ENCODE measurements at regions not wholly inside any gene's neighbourhood (a gene's known extent, or its start where the extent isn't known, plus 50 kb on each side); places are given as distances from the start of the nearest gene placed in this dataset.

DNA sequence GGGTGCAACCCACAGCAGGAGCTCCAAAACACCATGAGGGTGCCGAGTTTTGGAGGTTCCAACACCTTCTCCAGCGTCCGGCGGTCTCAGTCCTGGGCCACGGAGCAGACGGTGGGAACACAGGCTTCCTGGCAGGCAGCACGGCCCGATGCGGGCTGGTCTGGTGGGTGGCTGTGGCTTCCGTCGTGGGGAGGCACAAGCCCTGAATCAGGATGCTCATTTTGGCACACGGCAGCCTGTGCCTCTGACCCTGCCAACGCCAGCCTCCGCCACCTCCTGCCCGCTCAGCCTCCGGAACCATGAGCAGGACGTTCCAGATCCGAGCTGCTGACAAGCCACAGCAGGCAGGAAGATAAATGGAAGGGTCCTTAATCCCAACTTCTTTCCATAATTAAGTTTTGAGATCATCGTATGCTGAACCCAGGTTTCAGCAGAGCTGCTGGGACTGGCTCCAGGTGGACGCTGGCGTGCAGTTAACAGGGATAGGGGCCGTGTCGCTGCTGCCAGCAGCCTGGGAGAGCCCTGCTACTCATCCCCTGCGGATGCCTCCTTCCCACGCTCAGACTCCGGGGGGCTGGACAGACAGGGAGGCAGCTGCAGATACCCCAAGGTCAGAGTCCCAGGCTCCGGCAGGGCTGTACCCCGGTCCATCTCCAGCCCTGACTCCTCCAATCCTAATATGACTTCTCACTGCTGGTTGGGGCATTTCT, 136.6 kb downstream of the ENGASE start:
- Histone ChIP-seq H3K9me3 (no peaks in the 10 kb centered on the region), H3K4me3 (no peak overlapping the region), H3K27me3 (peaks cover 8 to 77% (median 22%) of the 10 kb centered on the region in 9 donors), H3K27ac (no peak overlapping the region), H3K36me3 (no peaks in the 10 kb centered on the region), H3K4me1 (no peaks in the 10 kb centered on the region)
- ATAC-seq (no peak), DNase-seq (no peak)
- intact Hi-C loops (cut with DNase I): no loop called here
- 64 to 80% (median 71%) methylated on average over 9 to 28 of the region's 28 CpGs for WGBS, 4 donors
- TF ChIP-seq, protein P1, sequence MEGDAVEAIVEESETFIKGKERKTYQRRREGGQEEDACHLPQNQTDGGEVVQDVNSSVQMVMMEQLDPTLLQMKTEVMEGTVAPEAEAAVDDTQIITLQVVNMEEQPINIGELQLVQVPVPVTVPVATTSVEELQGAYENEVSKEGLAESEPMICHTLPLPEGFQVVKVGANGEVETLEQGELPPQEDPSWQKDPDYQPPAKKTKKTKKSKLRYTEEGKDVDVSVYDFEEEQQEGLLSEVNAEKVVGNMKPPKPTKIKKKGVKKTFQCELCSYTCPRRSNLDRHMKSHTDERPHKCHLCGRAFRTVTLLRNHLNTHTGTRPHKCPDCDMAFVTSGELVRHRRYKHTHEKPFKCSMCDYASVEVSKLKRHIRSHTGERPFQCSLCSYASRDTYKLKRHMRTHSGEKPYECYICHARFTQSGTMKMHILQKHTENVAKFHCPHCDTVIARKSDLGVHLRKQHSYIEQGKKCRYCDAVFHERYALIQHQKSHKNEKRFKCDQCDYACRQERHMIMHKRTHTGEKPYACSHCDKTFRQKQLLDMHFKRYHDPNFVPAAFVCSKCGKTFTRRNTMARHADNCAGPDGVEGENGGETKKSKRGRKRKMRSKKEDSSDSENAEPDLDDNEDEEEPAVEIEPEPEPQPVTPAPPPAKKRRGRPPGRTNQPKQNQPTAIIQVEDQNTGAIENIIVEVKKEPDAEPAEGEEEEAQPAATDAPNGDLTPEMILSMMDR (IDR thresholded peaks at IDR 0.05): no peak

DNA sequence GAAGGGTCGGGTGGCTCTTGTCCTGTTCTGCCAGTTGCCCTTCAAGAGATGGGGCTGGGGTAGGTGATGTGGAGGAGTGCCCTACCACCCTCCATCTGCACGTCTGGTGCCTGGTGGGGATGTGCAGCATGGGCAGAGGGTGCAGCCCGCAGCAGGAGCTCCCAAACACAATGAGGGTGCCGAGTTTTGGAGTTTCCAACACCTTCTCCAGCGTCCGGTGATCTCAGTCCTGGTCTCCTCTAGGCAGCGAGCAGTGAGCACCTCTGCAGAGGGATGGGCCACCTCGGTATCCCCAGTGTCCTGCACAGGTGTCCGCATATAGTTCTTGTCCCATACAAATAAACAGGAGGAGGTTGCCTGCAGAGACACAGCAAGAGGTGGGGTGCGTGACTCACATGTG, 136.0 kb downstream of the ENGASE start:
- H3K36me3 ChIP-seq: no peaks in the 10 kb centered on the region
- TF ChIP-seq POLR2A (IDR thresholded peaks at IDR 0.05): no peak
- TF ChIP-seq, protein P1 (IDR thresholded peaks at IDR 0.05): no peak
- peaks cover 6 to 75% (median 17%) of the 10 kb centered on the region in 9 donors for H3K27me3 ChIP-seq
- intact Hi-C loops (cut with DNase I): no loop called here
- H3K9me3 ChIP-seq: no peaks in the 10 kb centered on the region
- no peaks in the 10 kb centered on the region for H3K4me1 ChIP-seq
- H3K27ac ChIP-seq: no peak overlapping the region
- no peak for DNase-seq
- no peak for ATAC-seq
- WGBS, 4 donors: 75 to 84% (median 79%) methylated on average over 10 of the region's 10 CpGs
- no peak overlapping the region for H3K4me3 ChIP-seq

DNA sequence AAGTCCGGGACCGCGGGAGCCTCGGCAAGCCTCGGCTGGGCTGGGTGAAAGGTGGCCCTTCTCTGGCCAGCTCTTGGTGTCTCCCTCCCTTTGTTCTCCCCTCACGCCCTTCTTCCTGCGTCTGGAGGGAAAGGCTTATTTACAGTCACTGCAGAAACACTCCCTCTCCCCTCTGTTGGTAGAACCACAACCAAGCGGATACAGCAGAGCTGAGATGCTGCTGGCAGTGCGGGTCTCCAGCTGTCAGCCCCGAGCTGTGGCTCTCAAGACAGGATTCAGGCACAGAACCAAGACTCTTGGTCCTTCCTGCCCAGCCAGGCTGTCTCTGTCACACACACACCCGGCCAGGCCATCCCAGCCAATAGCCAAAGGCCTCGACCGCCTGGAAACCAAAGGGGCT, 133.3 kb downstream of the ENGASE start:
- Histone ChIP-seq H3K36me3 (no peaks in the 10 kb centered on the region), H3K9me3 (no peaks in the 10 kb centered on the region), H3K4me3 (no peak overlapping the region), H3K27ac (no peak overlapping the region), H3K27me3 (peaks cover 0 to 79% (median 12%) of the 10 kb centered on the region in 9 donors), H3K4me1 (no peaks in the 10 kb centered on the region)
- ATAC-seq: no peak
- no peak for TF ChIP-seq POLR2A (IDR thresholded peaks at IDR 0.05)
- TF ChIP-seq, protein P1 (IDR thresholded peaks at IDR 0.05): no peak
- whole genome bisulfite sequencing, 4 donors: 35 to 46% (median 39%) methylated on average over 10 to 13 of the region's 13 CpGs
- no peak for DNase-seq
- intact Hi-C loops (cut with DNase I): no loop called here

DNA sequence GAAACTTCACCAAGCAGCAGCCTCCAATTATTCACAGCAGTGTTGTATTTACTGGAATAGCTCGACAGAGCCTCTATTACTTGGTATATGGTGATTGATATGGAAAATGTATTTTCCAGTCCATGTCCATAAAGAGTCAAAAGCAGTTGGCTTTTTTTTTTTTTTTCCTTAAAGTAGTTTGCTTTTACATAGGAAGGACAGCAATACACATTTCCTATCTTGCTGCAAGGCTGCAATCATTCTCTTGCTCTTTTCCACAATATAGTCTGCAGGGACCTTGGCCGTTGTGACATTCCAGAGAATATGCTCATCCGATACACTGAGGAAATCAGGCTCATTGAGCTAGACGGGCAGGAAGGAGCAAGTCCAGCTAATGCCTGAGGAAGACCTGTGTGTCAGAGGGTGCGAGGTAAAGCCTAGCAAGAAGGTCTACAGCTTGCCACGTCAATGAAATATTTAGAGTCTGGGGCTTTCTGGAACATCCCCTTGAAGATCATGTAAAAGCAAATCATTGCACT, 131.1 kb downstream of the ENGASE start:
- no peak for TF ChIP-seq POLR2A (IDR thresholded peaks at IDR 0.05)
- TF ChIP-seq, protein P1 (IDR thresholded peaks at IDR 0.05): no peak
- H3K27ac ChIP-seq: no peak overlapping the region
- peaks cover 0 to 80% (median 5%) of the 10 kb centered on the region in 9 donors for H3K27me3 ChIP-seq
- 37 to 60% (median 56%) methylated on average over 6 of the region's 6 CpGs for WGBS, 4 donors
- intact Hi-C loops (cut with DNase I): no loop called here
- H3K9me3 ChIP-seq: no peaks in the 10 kb centered on the region
- no peak overlapping the region for H3K4me3 ChIP-seq
- H3K4me1 ChIP-seq: no peaks in the 10 kb centered on the region
- DNase-seq (no peak), ATAC-seq (no peak)
- H3K36me3 ChIP-seq: no peaks in the 10 kb centered on the region
